GM12865 (cell line): ENCODE measurements at regions not wholly inside any gene's neighbourhood (a gene's known extent, or its start where the extent isn't known, plus 50 kb on each side); places are given as distances from the start of the nearest gene placed in this dataset.
"Not testable (repeated sequence)": the region's sequence is repeated elsewhere in the genome, so short reads cannot be mapped to it uniquely, and the experiment has no call there.

ENCODE experiments used
- DNase-seq: peaks from one replicate; pipeline ENCODE4 v3.0.0; 2010; ENCODE audit warnings: low read depth
- H3K4me3 ChIP-seq: 2 replicates; pipeline ENCODE4 v1.5.1; 2011; ENCODE audit warnings: mild to moderate bottlenecking, low read depth, low read length, control low read depth
- TF ChIP-seq, protein P1 (sequence below): IDR thresholded peaks from 2 replicates; pipeline ENCODE4 v1.5.1; 2011; ENCODE audit warnings: low read length, control low read depth, low read depth, inconsistent platforms; ENCODE audit not compliant: insufficient read depth; ENCODE audit errors: missing control alignments

- H3K4me3 ChIP-seq = no peak overlapping the region
- TF ChIP-seq, protein P1, sequence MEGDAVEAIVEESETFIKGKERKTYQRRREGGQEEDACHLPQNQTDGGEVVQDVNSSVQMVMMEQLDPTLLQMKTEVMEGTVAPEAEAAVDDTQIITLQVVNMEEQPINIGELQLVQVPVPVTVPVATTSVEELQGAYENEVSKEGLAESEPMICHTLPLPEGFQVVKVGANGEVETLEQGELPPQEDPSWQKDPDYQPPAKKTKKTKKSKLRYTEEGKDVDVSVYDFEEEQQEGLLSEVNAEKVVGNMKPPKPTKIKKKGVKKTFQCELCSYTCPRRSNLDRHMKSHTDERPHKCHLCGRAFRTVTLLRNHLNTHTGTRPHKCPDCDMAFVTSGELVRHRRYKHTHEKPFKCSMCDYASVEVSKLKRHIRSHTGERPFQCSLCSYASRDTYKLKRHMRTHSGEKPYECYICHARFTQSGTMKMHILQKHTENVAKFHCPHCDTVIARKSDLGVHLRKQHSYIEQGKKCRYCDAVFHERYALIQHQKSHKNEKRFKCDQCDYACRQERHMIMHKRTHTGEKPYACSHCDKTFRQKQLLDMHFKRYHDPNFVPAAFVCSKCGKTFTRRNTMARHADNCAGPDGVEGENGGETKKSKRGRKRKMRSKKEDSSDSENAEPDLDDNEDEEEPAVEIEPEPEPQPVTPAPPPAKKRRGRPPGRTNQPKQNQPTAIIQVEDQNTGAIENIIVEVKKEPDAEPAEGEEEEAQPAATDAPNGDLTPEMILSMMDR = no peak
- no peak for DNase-seq
Measured at GRCh38 chr2:129550536-129550935, 428.9 kb upstream of the RAB6C start.

DNA sequence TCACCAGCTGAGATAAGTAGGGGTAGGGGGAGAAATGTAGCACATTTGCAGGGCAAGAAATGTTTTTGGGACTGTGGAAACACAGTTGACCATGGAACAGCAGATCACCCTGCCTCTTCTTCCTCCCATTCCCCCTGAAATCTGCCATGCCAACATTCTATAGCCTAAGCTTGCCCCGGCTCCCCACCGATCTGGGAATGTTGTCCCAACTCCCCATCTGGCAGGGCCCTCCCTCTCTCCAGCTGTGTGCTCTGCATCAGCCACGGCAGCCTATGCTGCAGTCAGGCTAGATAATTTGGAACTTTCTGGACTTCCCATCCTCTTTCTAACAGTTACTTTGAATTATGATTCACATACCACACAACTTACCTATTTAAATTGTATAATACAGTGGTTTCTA lies 425.1 kb upstream of the RAB6C start:
- H3K4me3 ChIP-seq = no peak overlapping the region
- TF ChIP-seq, protein P1 = no peak
- DNase-seq = no peak

- DNase-seq = no peak
- H3K4me3 ChIP-seq = no peak overlapping the region
- TF ChIP-seq, protein P1 = no peak
Measured at GRCh38 chr2:129559101-129559500, 420.4 kb upstream of the RAB6C start.

GRCh38 chr2:129565551-129566109 lies 413.8 kb upstream of the RAB6C start:
- TF ChIP-seq, protein P1 = no peak
- no peak for DNase-seq
- no peak overlapping the region for H3K4me3 ChIP-seq

DNA sequence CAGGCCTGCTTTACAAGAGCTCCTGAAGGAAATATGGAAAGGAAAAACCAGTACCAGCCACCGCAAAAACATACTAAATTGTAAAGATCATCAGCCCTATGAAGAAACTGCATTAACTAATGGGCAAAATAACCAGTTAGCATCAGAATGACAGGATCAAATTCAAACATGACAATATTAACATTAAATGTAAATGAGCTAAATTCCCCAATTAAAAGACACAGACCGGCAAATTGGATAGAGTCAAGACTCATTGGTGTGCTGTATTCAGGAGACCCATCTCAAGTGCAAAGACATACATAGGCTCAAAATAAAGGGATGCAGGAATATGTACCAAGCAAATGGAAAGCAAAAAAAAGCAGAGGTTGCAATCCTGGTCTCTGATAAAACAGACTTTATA lies 408.7 kb upstream of the RAB6C start:
- DNase-seq, H3K4me3 ChIP-seq: not testable (repeated sequence)

DNA sequence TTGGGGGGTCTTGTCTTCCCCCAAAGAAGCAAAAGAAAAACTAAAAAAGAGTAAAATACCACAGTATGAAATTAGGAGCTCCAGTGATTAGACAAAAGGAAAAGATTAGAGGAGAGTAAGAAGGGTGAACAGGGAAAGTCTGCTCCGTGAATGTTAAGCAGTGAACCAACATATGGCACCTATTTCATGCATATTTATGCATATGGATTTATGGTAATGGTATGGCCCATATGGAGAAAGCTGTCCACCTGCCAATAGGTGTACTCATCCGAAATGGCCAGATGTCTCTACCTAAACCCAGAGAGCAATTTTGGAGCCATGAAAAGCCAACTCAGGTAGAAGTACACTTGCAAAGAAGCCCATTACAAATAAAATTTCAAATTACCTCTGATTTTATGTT lies 404.0 kb upstream of the RAB6C start:
- TF ChIP-seq, protein P1 = no peak
- DNase-seq = no peak
- no peak overlapping the region for H3K4me3 ChIP-seq

DNA sequence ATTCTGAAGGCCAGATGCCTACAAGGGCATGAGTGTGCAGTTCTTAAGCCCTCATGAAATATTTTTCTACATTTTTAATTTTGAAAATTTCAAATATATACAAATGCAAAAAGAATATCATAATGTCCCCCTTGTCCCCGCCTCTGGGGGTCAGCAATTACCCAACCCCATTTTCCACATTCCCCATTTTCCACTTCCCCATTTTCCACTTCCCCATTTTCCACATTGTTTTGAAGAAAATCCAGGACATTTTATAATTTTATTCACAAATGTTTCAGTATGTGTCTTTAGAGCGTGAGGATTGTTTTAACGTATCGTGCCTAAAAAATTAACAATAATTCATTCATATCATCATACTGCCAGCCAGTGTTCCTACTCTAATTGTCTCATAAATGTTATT lies 403.6 kb upstream of the RAB6C start:
- no peak overlapping the region for H3K4me3 ChIP-seq
- DNase-seq = no peak
- TF ChIP-seq, protein P1 = no peak
